8988T (cell line): ENCODE measurements at regions not wholly inside any gene's neighbourhood (a gene's known extent, or its start where the extent isn't known, plus 50 kb on each side); places are given as distances from the start of the nearest gene placed in this dataset.
A peak's percentile ranks its signal among the peaks of the same experiment; 100 is the strongest.

ENCODE experiments used
- DNase-seq: peaks from one replicate; pipeline ENCODE4 v3.0.0; 2011

- DNase-seq, result no peak
Measured at GRCh38 chr2:24439971-24440340, 51.1 kb upstream of the NCOA1 start.

GRCh38 chr2:24439280-24439970 is 51.6 kb upstream of the NCOA1 start:
- no peak for DNase-seq

- DNase-seq, result no peak
Measured at GRCh38 chr2:24438106-24438505, 52.9 kb upstream of the NCOA1 start.

GRCh38 chr2:24435391-24436316 is 55.4 kb upstream of the NCOA1 start:
- no peak for DNase-seq

GRCh38 chr2:24434541-24434940 is 56.5 kb upstream of the NCOA1 start:
- DNase-seq, result no peak

- DNase-seq, result no peak
Measured at GRCh38 chr2:24432735-24433134, 58.3 kb upstream of the NCOA1 start.

GRCh38 chr2:24432121-24432520 is 58.9 kb upstream of the NCOA1 start:
- no peak for DNase-seq

- DNase-seq, result no peak
Measured at GRCh38 chr2:24429197-24430074, 61.6 kb upstream of the NCOA1 start.

GRCh38 chr2:24424387-24424786 is 64.1 kb upstream of the ITSN2 start:
- DNase-seq, result no peak

GRCh38 chr2:24423095-24423494 is 62.8 kb upstream of the ITSN2 start:
- no peak for DNase-seq

GRCh38 chr2:24421668-24422067 is 61.3 kb upstream of the ITSN2 start:
- peak; percentile 35 for DNase-seq

GRCh38 chr2:24420373-24420772 is 60.0 kb upstream of the ITSN2 start:
- DNase-seq, result no peak

- DNase-seq, result no peak
Measured at GRCh38 chr2:24418166-24418841, 58.0 kb upstream of the ITSN2 start.

GRCh38 chr2:24412812-24413211 is 52.5 kb upstream of the ITSN2 start:
- DNase-seq, result no peak

GRCh38 chr2:24411488-24412151 is 51.3 kb upstream of the ITSN2 start:
- no peak for DNase-seq

- no peak for DNase-seq
Measured at GRCh38 chr2:24410976-24411375, 50.6 kb upstream of the ITSN2 start.

GRCh38 chr2:24409700-24410556 is 49.6 kb upstream of the ITSN2 start:
- DNase-seq, result peak; percentile 49
